ENCODE measurements at regions not wholly inside any gene's neighbourhood (a gene's known extent, or its start where the extent isn't known, plus 50 kb on each side); places are given as distances from the start of the nearest gene placed in this dataset.

DNA sequence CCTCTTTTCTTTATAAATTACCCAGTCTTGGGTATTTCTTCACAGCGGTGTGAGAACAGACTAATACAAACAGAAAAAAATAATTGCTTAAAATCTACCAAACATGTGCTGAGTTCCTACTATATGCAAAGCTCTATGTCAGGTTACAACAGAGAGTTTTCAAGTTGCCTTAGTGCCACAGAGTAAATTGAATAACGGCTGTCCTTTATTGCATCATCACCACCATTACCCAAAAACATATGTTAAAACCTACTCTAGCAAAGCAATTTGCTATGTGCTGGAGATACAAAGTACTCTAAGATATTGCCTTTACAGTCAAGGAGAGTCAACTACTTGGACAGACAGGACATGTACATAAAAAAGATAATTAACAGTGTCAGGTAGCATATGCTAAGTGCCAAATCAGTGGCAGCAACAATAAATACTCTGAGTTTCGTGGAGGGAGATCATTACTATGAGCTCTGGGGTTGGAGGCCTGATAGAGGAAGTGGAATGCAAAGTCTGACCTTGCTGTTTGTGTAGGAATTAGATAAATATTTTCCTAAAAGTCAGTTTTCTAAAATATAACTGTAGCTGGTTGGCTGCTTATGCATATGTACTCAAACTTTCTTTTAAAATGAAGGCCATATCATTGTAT lies 1058.7 kb upstream of the WWC1 start:
- H3K27ac ChIP-seq (ENCODE audit: low read depth in 1 of 2, low read length in 2 of 2) = no peak overlapping the region
- WGBS, 2 donors = 67 to 73% methylated on average over 3 of the region's 3 CpGs
- no peak overlapping the region for H3K4me3 ChIP-seq (ENCODE audit: low read length in 2 of 2)
- DNase-seq (no peak), ATAC-seq (ENCODE audit: low FRiP score) (no peak)
- H3K4me1 ChIP-seq (ENCODE audit: control insufficient read depth in 1 of 2, insufficient read depth in 2 of 2, low read length in 2 of 2) = no peaks in the 10 kb centered on the region
- no peaks in the 10 kb centered on the region for H3K36me3 ChIP-seq (ENCODE audit: control insufficient read depth in 1 of 2, insufficient read depth in 2 of 2, low read length in 1 of 2)
- intact Hi-C loops (cut with DNase I) = no loop called here
- H3K9me3 ChIP-seq (ENCODE audit: control insufficient read depth, low read length) = peaks cover 11% of the 10 kb centered on the region
- no peaks in the 10 kb centered on the region for H3K27me3 ChIP-seq (ENCODE audit: control insufficient read depth in 1 of 2, insufficient read depth in 2 of 2, low read length in 1 of 2)

GRCh38 chr5:167233507-167234220 lies 1057.8 kb upstream of the WWC1 start:
- H3K9me3 ChIP-seq (ENCODE audit: control insufficient read depth, low read length) = peaks cover 8% of the 10 kb centered on the region
- no peaks in the 10 kb centered on the region for H3K36me3 ChIP-seq (ENCODE audit: control insufficient read depth in 1 of 2, insufficient read depth in 2 of 2, low read length in 1 of 2)
- WGBS, 2 donors = 23% methylated on average over 3 of the region's 3 CpGs
- intact Hi-C loops (cut with DNase I) = no loop called here
- no peak overlapping the region for H3K4me3 ChIP-seq (ENCODE audit: low read length in 2 of 2)
- DNase-seq (no peak), ATAC-seq (ENCODE audit: low FRiP score) (no peak)
- no peaks in the 10 kb centered on the region for H3K27me3 ChIP-seq (ENCODE audit: control insufficient read depth in 1 of 2, insufficient read depth in 2 of 2, low read length in 1 of 2)
- no peaks in the 10 kb centered on the region for H3K4me1 ChIP-seq (ENCODE audit: control insufficient read depth in 1 of 2, insufficient read depth in 2 of 2, low read length in 2 of 2)
- H3K27ac ChIP-seq (ENCODE audit: low read depth in 1 of 2, low read length in 2 of 2) = no peak overlapping the region

DNA sequence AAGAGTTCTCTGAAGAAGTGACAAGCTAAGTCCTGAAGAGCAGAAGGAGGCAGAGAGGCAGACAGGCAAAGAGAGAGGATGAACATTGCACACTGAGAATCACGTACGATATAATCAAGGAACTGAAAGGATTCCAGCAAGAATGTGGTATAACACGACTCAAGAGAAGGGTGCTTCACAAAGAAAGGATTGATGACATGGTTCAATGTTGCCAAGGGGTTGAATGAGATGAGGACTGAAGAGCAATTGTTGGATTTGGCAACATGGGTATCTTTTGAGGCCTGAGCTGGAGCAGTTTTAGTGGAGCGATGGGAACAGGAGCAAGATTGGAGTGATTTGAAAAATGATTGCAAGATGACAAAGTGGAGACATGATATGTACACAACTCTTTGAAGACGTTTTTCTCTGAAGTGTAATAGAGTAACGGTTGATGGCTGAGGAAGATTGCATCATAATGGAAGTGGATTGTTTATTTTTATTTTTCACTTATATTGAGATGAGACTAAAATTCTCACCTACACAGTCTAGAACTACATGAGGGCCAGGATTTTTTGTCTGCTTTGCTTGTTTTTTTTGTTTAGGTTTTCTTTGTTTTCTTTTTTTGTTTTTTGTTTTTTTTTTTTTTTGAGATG lies 1049.9 kb upstream of the WWC1 start:
- WGBS, 2 donors = 70 to 71% methylated on average over 6 of the region's 6 CpGs
- no peak overlapping the region for H3K27ac ChIP-seq (ENCODE audit: low read depth in 1 of 2, low read length in 2 of 2)
- H3K4me3 ChIP-seq (ENCODE audit: low read length in 2 of 2) = no peak overlapping the region
- DNase-seq (no peak), ATAC-seq (ENCODE audit: low FRiP score) (no peak)
- H3K4me1 ChIP-seq (ENCODE audit: control insufficient read depth in 1 of 2, insufficient read depth in 2 of 2, low read length in 2 of 2) = no peaks in the 10 kb centered on the region
- no peaks in the 10 kb centered on the region for H3K36me3 ChIP-seq (ENCODE audit: control insufficient read depth in 1 of 2, insufficient read depth in 2 of 2, low read length in 1 of 2)
- no peaks in the 10 kb centered on the region for H3K27me3 ChIP-seq (ENCODE audit: control insufficient read depth in 1 of 2, insufficient read depth in 2 of 2, low read length in 1 of 2)
- no peaks in the 10 kb centered on the region for H3K9me3 ChIP-seq (ENCODE audit: control insufficient read depth, low read length)
- intact Hi-C loops (cut with DNase I) = no loop called here

DNA sequence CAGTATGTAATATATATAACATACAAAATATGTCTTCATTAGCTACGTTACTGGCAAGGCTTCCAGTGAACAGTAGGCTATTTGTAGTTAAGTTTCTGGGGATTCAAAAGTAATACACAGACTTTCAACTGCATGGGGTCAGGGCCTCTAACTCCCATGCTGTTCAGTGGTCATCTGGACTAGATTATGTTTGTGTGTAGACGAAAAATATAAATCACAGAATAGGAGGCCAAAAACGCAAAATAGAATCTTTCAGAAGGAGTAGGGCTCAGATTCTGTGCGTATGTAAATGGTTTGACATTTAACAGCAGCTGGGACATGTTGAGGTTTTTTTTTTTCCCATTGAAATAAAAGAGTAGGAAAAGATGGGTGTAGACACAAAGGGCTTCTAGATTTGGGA lies 1048.7 kb upstream of the WWC1 start:
- 62 to 64% methylated on average over 4 of the region's 4 CpGs for WGBS, 2 donors
- Histone ChIP-seq H3K9me3 (ENCODE audit: control insufficient read depth, low read length) (no peaks in the 10 kb centered on the region), H3K27me3 (ENCODE audit: control insufficient read depth in 1 of 2, insufficient read depth in 2 of 2, low read length in 1 of 2) (no peaks in the 10 kb centered on the region), H3K4me1 (ENCODE audit: control insufficient read depth in 1 of 2, insufficient read depth in 2 of 2, low read length in 2 of 2) (no peaks in the 10 kb centered on the region), H3K36me3 (ENCODE audit: control insufficient read depth in 1 of 2, insufficient read depth in 2 of 2, low read length in 1 of 2) (no peaks in the 10 kb centered on the region), H3K4me3 (ENCODE audit: low read length in 2 of 2) (no peak overlapping the region), H3K27ac (ENCODE audit: low read depth in 1 of 2, low read length in 2 of 2) (no peak overlapping the region)
- no peak for DNase-seq
- ATAC-seq (ENCODE audit: low FRiP score) = no peak
- intact Hi-C loops (cut with DNase I) = no loop called here

DNA sequence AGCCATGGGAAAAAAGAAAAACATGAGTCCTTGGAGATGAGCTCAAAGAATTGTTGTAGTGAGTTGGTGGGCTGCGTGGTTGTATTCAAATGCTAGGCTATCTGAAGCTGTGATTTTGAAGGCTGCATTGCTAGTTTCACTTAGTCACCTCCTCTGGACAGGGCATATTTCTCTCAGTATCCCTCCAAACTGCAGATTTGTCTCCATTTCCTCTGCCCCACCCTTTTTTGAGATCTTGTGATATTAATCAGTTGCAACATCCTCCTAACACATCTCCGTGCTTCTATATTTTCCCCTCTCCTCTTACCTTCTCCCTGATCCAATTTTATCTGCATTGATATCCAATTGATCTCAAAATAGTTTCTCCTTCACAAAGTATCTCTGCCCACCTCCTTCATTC lies 1048.0 kb upstream of the WWC1 start:
- DNase-seq = no peak
- Histone ChIP-seq H3K4me1 (ENCODE audit: control insufficient read depth in 1 of 2, insufficient read depth in 2 of 2, low read length in 2 of 2) (no peaks in the 10 kb centered on the region), H3K4me3 (ENCODE audit: low read length in 2 of 2) (no peak overlapping the region), H3K9me3 (ENCODE audit: control insufficient read depth, low read length) (no peaks in the 10 kb centered on the region), H3K27me3 (ENCODE audit: control insufficient read depth in 1 of 2, insufficient read depth in 2 of 2, low read length in 1 of 2) (no peaks in the 10 kb centered on the region), H3K27ac (ENCODE audit: low read depth in 1 of 2, low read length in 2 of 2) (no peak overlapping the region), H3K36me3 (ENCODE audit: control insufficient read depth in 1 of 2, insufficient read depth in 2 of 2, low read length in 1 of 2) (no peaks in the 10 kb centered on the region)
- no peak for ATAC-seq (ENCODE audit: low FRiP score)
- intact Hi-C loops (cut with DNase I) = no loop called here
- 65 to 73% methylated on average over 2 of the region's 2 CpGs for WGBS, 2 donors

DNA sequence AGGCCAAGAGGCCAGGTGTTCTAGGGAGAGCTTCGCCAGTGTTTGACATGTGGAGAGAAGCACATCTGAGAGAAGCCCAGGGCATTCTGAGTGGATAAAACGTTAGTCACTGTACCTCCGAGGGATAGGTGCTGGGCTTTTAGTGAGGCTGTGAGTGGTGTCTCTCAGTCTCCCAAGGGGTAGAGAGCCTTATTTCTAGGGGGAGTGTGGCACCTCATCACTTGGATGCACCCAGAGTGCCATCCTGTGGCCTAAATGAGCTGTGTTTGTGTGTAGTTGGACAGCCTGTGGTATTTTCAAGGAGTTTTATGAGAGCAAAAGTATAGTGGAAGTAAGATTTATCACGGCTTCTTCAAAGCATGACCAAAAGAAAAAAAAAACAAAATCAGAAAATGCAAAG lies 1046.9 kb upstream of the WWC1 start:
- no peaks in the 10 kb centered on the region for H3K4me1 ChIP-seq (ENCODE audit: control insufficient read depth in 1 of 2, insufficient read depth in 2 of 2, low read length in 2 of 2)
- intact Hi-C loops (cut with DNase I) = no loop called here
- no peaks in the 10 kb centered on the region for H3K36me3 ChIP-seq (ENCODE audit: control insufficient read depth in 1 of 2, insufficient read depth in 2 of 2, low read length in 1 of 2)
- H3K4me3 ChIP-seq (ENCODE audit: low read length in 2 of 2) = no peak overlapping the region
- H3K27me3 ChIP-seq (ENCODE audit: control insufficient read depth in 1 of 2, insufficient read depth in 2 of 2, low read length in 1 of 2) = no peaks in the 10 kb centered on the region
- ATAC-seq (ENCODE audit: low FRiP score) (peak; percentile 22), DNase-seq (no peak)
- no peak overlapping the region for H3K27ac ChIP-seq (ENCODE audit: low read depth in 1 of 2, low read length in 2 of 2)
- 39 to 42% methylated on average over 4 of the region's 4 CpGs for WGBS, 2 donors
- no peaks in the 10 kb centered on the region for H3K9me3 ChIP-seq (ENCODE audit: control insufficient read depth, low read length)

DNA sequence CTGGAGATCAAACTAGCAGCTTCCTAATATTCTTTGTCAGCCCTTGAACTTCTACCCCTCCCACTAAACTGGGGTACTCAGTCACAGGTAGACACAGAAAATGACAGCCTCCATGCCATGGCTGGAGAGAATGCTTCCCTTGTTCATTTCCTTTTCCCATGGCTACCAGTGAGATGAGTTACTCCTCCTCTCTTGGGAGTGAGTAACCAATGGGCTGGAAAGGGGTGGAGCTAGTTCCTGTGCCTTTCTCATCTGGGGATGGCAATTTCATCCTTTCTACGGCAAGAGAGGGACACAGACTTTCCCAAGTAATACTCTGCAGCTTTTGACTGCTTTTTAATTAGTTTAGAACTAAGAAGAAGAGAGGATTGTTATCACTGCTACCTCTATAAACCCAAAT lies 1045.6 kb upstream of the WWC1 start:
- ATAC-seq (ENCODE audit: low FRiP score) (no peak), DNase-seq (no peak)
- Histone ChIP-seq H3K4me3 (ENCODE audit: low read length in 2 of 2) (no peak overlapping the region), H3K4me1 (ENCODE audit: control insufficient read depth in 1 of 2, insufficient read depth in 2 of 2, low read length in 2 of 2) (no peaks in the 10 kb centered on the region), H3K27ac (ENCODE audit: low read depth in 1 of 2, low read length in 2 of 2) (no peak overlapping the region), H3K27me3 (ENCODE audit: control insufficient read depth in 1 of 2, insufficient read depth in 2 of 2, low read length in 1 of 2) (no peaks in the 10 kb centered on the region), H3K9me3 (ENCODE audit: control insufficient read depth, low read length) (no peaks in the 10 kb centered on the region), H3K36me3 (ENCODE audit: control insufficient read depth in 1 of 2, insufficient read depth in 2 of 2, low read length in 1 of 2) (no peaks in the 10 kb centered on the region)
- intact Hi-C loops (cut with DNase I) = no loop called here
- WGBS, 2 donors = 24 to 28% methylated on average over 1 of the region's 1 CpG

DNA sequence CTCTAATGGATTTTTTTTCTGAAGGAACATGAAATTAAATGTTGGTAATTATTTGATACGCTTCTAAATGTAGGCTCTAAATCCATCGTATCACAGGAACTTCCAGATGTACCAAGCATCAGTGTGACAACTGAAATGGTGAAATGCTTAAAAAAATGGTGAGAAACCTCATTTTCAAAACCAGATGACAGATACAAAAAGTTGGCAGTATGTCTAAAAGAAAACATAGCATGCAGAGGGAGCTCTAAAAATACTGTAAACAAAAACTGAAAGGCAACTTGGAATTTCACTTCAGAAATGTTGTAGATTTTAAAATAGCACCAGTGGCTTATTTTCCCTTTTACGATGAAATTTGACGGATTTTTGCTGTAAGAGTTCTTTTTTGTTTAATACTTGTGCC lies 1043.6 kb upstream of the WWC1 start:
- Histone ChIP-seq H3K27ac (ENCODE audit: low read depth in 1 of 2, low read length in 2 of 2) (no peak overlapping the region), H3K4me3 (ENCODE audit: low read length in 2 of 2) (no peak overlapping the region), H3K9me3 (ENCODE audit: control insufficient read depth, low read length) (no peaks in the 10 kb centered on the region), H3K4me1 (ENCODE audit: control insufficient read depth in 1 of 2, insufficient read depth in 2 of 2, low read length in 2 of 2) (no peaks in the 10 kb centered on the region), H3K36me3 (ENCODE audit: control insufficient read depth in 1 of 2, insufficient read depth in 2 of 2, low read length in 1 of 2) (no peaks in the 10 kb centered on the region), H3K27me3 (ENCODE audit: control insufficient read depth in 1 of 2, insufficient read depth in 2 of 2, low read length in 1 of 2) (no peaks in the 10 kb centered on the region)
- DNase-seq (no peak), ATAC-seq (ENCODE audit: low FRiP score) (no peak)
- intact Hi-C loops (cut with DNase I) = no loop called here
- 18 to 37% methylated on average over 4 of the region's 4 CpGs for WGBS, 2 donors

- Histone ChIP-seq H3K27ac (ENCODE audit: low read depth in 1 of 2, low read length in 2 of 2) (no peak overlapping the region), H3K4me3 (ENCODE audit: low read length in 2 of 2) (no peak overlapping the region), H3K9me3 (ENCODE audit: control insufficient read depth, low read length) (no peaks in the 10 kb centered on the region), H3K27me3 (ENCODE audit: control insufficient read depth in 1 of 2, insufficient read depth in 2 of 2, low read length in 1 of 2) (no peaks in the 10 kb centered on the region), H3K36me3 (ENCODE audit: control insufficient read depth in 1 of 2, insufficient read depth in 2 of 2, low read length in 1 of 2) (no peaks in the 10 kb centered on the region), H3K4me1 (ENCODE audit: control insufficient read depth in 1 of 2, insufficient read depth in 2 of 2, low read length in 2 of 2) (no peaks in the 10 kb centered on the region)
- DNase-seq (no peak), ATAC-seq (ENCODE audit: low FRiP score) (no peak)
- intact Hi-C loops (cut with DNase I) = no loop called here
- WGBS, 2 donors = 53 to 65% methylated on average over 11 of the region's 11 CpGs
These were observed 1043.2 kb upstream of the WWC1 start for GRCh38 chr5:167248257-167248656.

All from aorta (tissue), 5 donors.